Thyroid gland (tissue), 4 donors: ENCODE measurements at regions not wholly inside any gene's neighbourhood (a gene's known extent, or its start where the extent isn't known, plus 50 kb on each side); places are given as distances from the start of the nearest gene placed in this dataset.
A peak's percentile ranks its signal among the peaks of the same experiment; 100 is the strongest.

Experiments used
- DNase-seq, 2 donors: peaks; one replicate each; pipeline ENCODE4 v3.0.0-alpha.2; 2019
- H3K27ac ChIP-seq, 3 donors: fragments of 200-600 bp; sonication (generic); 1 replicate in 2 of 3; 2 replicates in 1 of 3; pipeline ENCODE4 v1.5.1; 2016 to 2019; ENCODE audit warnings: mild to moderate bottlenecking in 1 of 3, moderate library complexity in 1 of 3
- H3K27me3 ChIP-seq: fragments of 200-600 bp; sonication (generic); one replicate; pipeline ENCODE4 v1.5.1; 2019
- H3K36me3 ChIP-seq, 2 donors: fragments of 200-600 bp; sonication (generic); one replicate each; pipeline ENCODE4 v1.5.1; 2016 to 2019
- H3K4me1 ChIP-seq, 2 donors: fragments of 200-600 bp; sonication (generic); one replicate each; pipeline ENCODE4 v1.5.1; 2017 to 2019
- H3K4me3 ChIP-seq, 3 donors: fragments of 200-600 bp; sonication (generic); replicated peaks in 1 of 3; 1 replicate in 2 of 3; 2 replicates in 1 of 3; pipeline ENCODE4 v1.5.1; 2016; ENCODE audit warnings: mild to moderate bottlenecking in 1 of 3
- H3K9me3 ChIP-seq: fragments of 200-600 bp; sonication (generic); one replicate; pipeline ENCODE4 v1.5.1; 2017
- CTCF ChIP-seq, 6 experiments: fragments of 200-600 bp in 3 of 6; fragments of 450-650 bp in 3 of 6; sonication (generic) in 3 of 6; IDR thresholded peaks; one replicate each; pipeline ENCODE4 v1.5.1; 2016 to 2019; ENCODE audit warnings: antibody characterized with exemption in 6 of 6, mild to moderate bottlenecking in 2 of 6, inconsistent platforms in 1 of 6, moderate library complexity in 1 of 6
- POLR2A ChIP-seq, 2 donors: fragments of 450-650 bp; IDR thresholded peaks; one replicate each; pipeline ENCODE4 v1.6.1; 2017; ENCODE audit warnings: antibody characterized with exemption in 2 of 2, mild to moderate bottlenecking in 2 of 2, moderate library complexity in 1 of 2
- WGBS, 2 donors: methylation state at CpG; one replicate each; pipeline ENCODE4 v1.1.5; 2017; 5-methylcytosine and 5-hydroxymethylcytosine counted together
- intact Hi-C: fragments of 100-400 bp; cut with DNase I; formaldehyde crosslinking; loops from one replicate; pipeline ENCODE4 v1.15.1; 2023

GRCh38 chr14:65206078-65206447 is 103.7 kb upstream of the MAX start:
- Histone ChIP-seq H3K27ac (peak overlapping the region in 1 of 3 donors; percentile 17), H3K4me3 (no peak overlapping the region), H3K36me3 (no peaks in the 10 kb centered on the region), H3K27me3 (no peaks in the 10 kb centered on the region), H3K4me1 (peaks cover 0 to 8% of the 10 kb centered on the region in 2 donors), H3K9me3 (no peaks in the 10 kb centered on the region)
- TF ChIP-seq POLR2A (IDR thresholded peaks at IDR 0.05) (no peak), CTCF (IDR thresholded peaks at IDR 0.05) (no peak)
- intact Hi-C loops = no loop called here
- DNase-seq = no peak
- WGBS, 2 donors = 87 to 93% methylated on average over 7 of the region's 7 CpGs

GRCh38 chr14:65206448-65207096 is 104.3 kb upstream of the MAX start:
- Histone ChIP-seq H3K27ac (no peak overlapping the region), H3K27me3 (no peaks in the 10 kb centered on the region), H3K9me3 (no peaks in the 10 kb centered on the region), H3K4me1 (peaks cover 0 to 8% of the 10 kb centered on the region in 2 donors), H3K36me3 (no peaks in the 10 kb centered on the region), H3K4me3 (no peak overlapping the region)
- TF ChIP-seq POLR2A (IDR thresholded peaks at IDR 0.05) = no peak
- no peak for TF ChIP-seq CTCF (IDR thresholded peaks at IDR 0.05)
- DNase-seq = no peak
- 92 to 93% methylated on average over 3 of the region's 3 CpGs for WGBS, 2 donors
- intact Hi-C loops = no loop called here

- WGBS, 2 donors = 94% methylated on average over 10 of the region's 10 CpGs
- no peaks in the 10 kb centered on the region for H3K27me3 ChIP-seq
- H3K36me3 ChIP-seq = no peaks in the 10 kb centered on the region
- H3K4me1 ChIP-seq = peaks cover 0 to 8% of the 10 kb centered on the region in 2 donors
- TF ChIP-seq CTCF (IDR thresholded peaks at IDR 0.05) (no peak), POLR2A (IDR thresholded peaks at IDR 0.05) (no peak)
- no peak overlapping the region for H3K27ac ChIP-seq
- intact Hi-C loops = no loop called here
- H3K9me3 ChIP-seq = no peaks in the 10 kb centered on the region
- no peak overlapping the region for H3K4me3 ChIP-seq
- no peak for DNase-seq
Observed at GRCh38 chr14:65208548-65208947, 106.2 kb upstream of the MAX start.

GRCh38 chr14:65210118-65210821 is 108.0 kb upstream of the MAX start:
- H3K27ac ChIP-seq = no peak overlapping the region

More at GRCh38 chr14:65210118-65210821, 108.0 kb upstream of the MAX start:
- peaks cover 0 to 6% of the 10 kb centered on the region in 2 donors for H3K4me1 ChIP-seq
- 89 to 92% methylated on average over 4 of the region's 4 CpGs for WGBS, 2 donors
- intact Hi-C loops = no loop called here
- H3K27me3 ChIP-seq = no peaks in the 10 kb centered on the region
- TF ChIP-seq CTCF (IDR thresholded peaks at IDR 0.05) (no peak), POLR2A (IDR thresholded peaks at IDR 0.05) (no peak)
- H3K9me3 ChIP-seq = no peaks in the 10 kb centered on the region
- no peaks in the 10 kb centered on the region for H3K36me3 ChIP-seq
- no peak overlapping the region for H3K4me3 ChIP-seq
- no peak for DNase-seq
